Central memory CD8-positive, alpha-beta T cell (primary cell): ENCODE measurements at regions not wholly inside any gene's neighbourhood (a gene's known extent, or its start where the extent isn't known, plus 50 kb on each side); places are given as distances from the start of the nearest gene placed in this dataset.
"Not testable (repeated sequence)": the region's sequence is repeated elsewhere in the genome, so short reads cannot be mapped to it uniquely, and the experiment has no call there.

Experiments
- ATAC-seq: fragments of 150-1000 bp; cut with Tn5 transposase; replicated peaks from 2 replicates; pipeline ENCODE4 v1.10.0; 2022; ENCODE audit warnings: mild to moderate bottlenecking, moderate FRiP score, moderate number of reproducible peaks; ENCODE audit not compliant: poor library complexity, severe bottlenecking; ENCODE audit errors: extremely low read depth
- DNase-seq, 2 donors: peaks; one replicate each; pipeline ENCODE4 v3.0.0; 2021; ENCODE audit warnings: low spot score in 2 of 2
- H3K27ac Mint-ChIP-seq: one replicate; pipeline ENCODE4 v1.8.0; 2022; ENCODE audit warnings: low read depth, mild to moderate bottlenecking, moderate library complexity, mixed read lengths
- H3K27me3 Mint-ChIP-seq: one replicate; pipeline ENCODE4 v1.8.0; 2022; ENCODE audit warnings: mixed read lengths
- H3K36me3 Mint-ChIP-seq: one replicate; pipeline ENCODE4 v1.8.0; 2022; ENCODE audit warnings: mild to moderate bottlenecking, moderate library complexity, mixed read lengths; ENCODE audit not compliant: insufficient read depth
- H3K4me1 Mint-ChIP-seq: one replicate; pipeline ENCODE4 v1.8.0; 2022; ENCODE audit warnings: mixed read lengths
- H3K4me3 Mint-ChIP-seq: one replicate; pipeline ENCODE4 v1.8.0; 2022; ENCODE audit warnings: mild to moderate bottlenecking, moderate library complexity, mixed read lengths
- H3K9me3 Mint-ChIP-seq: one replicate; pipeline ENCODE4 v1.8.0; 2022; ENCODE audit warnings: mixed read lengths

- DNase-seq, H3K9me3 Mint-ChIP-seq, H3K4me3 Mint-ChIP-seq, H3K36me3 Mint-ChIP-seq, H3K4me1 Mint-ChIP-seq, H3K27ac Mint-ChIP-seq, ATAC-seq, H3K27me3 Mint-ChIP-seq: not testable (repeated sequence)
Observed at GRCh38 chr3:18552579-18553105, 127.5 kb upstream of the SATB1 start.

- H3K9me3 Mint-ChIP-seq, result no peaks in the 10 kb centered on the region
- H3K4me1 Mint-ChIP-seq, result peaks cover 4% of the 10 kb centered on the region
- DNase-seq, result no peak
- no peak overlapping the region for H3K4me3 Mint-ChIP-seq
- ATAC-seq, result no peak
- no peaks in the 10 kb centered on the region for H3K27me3 Mint-ChIP-seq
- no peak overlapping the region for H3K27ac Mint-ChIP-seq
- H3K36me3 Mint-ChIP-seq, result no peaks in the 10 kb centered on the region
Observed at GRCh38 chr3:18546632-18547031, 121.5 kb upstream of the SATB1 start.

GRCh38 chr3:18544146-18544545, 119.0 kb upstream of the SATB1 start:
- no peak for DNase-seq
- H3K36me3 Mint-ChIP-seq, result no peaks in the 10 kb centered on the region
- H3K9me3 Mint-ChIP-seq, result no peaks in the 10 kb centered on the region
- ATAC-seq, result no peak
- H3K27ac Mint-ChIP-seq, result no peak overlapping the region
- peaks cover 4% of the 10 kb centered on the region for H3K4me1 Mint-ChIP-seq
- H3K27me3 Mint-ChIP-seq, result no peaks in the 10 kb centered on the region
- H3K4me3 Mint-ChIP-seq, result no peak overlapping the region

DNA sequence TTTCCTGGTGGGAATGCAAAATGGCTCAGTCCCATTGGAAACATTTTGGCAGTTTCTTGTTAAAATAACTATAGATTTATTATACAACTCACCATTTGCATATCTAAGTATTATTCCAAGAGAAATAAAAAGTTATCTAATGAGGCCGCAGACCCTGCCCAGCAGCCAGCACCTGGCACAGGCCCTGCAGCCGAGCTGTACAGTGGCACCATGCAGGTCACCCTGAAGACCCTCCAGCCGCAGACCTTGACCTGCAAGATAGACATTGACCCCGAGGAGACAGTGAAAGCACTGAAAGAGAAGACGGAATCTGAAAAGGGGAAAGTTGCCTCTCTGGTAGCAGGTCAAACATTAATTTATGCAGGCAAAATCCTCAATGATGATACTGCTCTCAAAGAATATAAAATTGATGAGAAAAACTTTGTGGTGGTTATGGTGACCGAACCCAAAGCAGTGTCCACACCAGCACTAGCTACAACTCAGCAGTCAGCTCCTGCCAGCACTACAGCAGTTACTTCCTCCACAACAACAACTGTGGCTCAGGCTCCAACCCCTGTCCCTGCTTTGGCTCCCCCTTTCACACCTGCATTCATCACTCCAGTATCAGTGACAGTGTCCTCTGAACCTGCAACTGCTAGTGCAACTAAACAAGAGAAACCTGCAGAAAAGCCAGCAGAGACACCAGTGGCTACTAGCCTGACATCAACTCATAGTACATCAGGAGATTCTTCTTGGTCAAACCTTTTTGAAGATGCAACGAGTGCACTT, 113.5 kb upstream of the SATB1 start:
- Mint-ChIP-seq H3K27ac (no peak overlapping the region), H3K36me3 (no peaks in the 10 kb centered on the region), H3K27me3 (no peaks in the 10 kb centered on the region), H3K4me3 (no peak overlapping the region), H3K9me3 (no peaks in the 10 kb centered on the region), H3K4me1 (no peaks in the 10 kb centered on the region)
- ATAC-seq (no peak), DNase-seq (no peak)

- peaks cover 4% of the 10 kb centered on the region for H3K4me1 Mint-ChIP-seq
- H3K27ac Mint-ChIP-seq, result no peak overlapping the region
- no peak overlapping the region for H3K4me3 Mint-ChIP-seq
- ATAC-seq (no peak), DNase-seq (no peak)
- no peaks in the 10 kb centered on the region for H3K27me3 Mint-ChIP-seq
- no peaks in the 10 kb centered on the region for H3K36me3 Mint-ChIP-seq
- H3K9me3 Mint-ChIP-seq, result no peaks in the 10 kb centered on the region
Observed at GRCh38 chr3:18533039-18533438, 107.9 kb upstream of the SATB1 start.

GRCh38 chr3:18531662-18532061, 106.5 kb upstream of the SATB1 start:
- no peaks in the 10 kb centered on the region for H3K36me3 Mint-ChIP-seq
- no peak for ATAC-seq

GRCh38 chr3:18529631-18530030, 104.5 kb upstream of the SATB1 start:
- Mint-ChIP-seq H3K27ac (no peak overlapping the region), H3K36me3 (no peaks in the 10 kb centered on the region), H3K9me3 (peaks cover 6% of the 10 kb centered on the region), H3K4me3 (no peak overlapping the region), H3K4me1 (peaks cover 10% of the 10 kb centered on the region), H3K27me3 (no peaks in the 10 kb centered on the region)
- DNase-seq (no peak), ATAC-seq (no peak)

More at GRCh38 chr3:18531662-18532061, 106.5 kb upstream of the SATB1 start:
- no peaks in the 10 kb centered on the region for H3K27me3 Mint-ChIP-seq
- H3K4me1 Mint-ChIP-seq, result peaks cover 10% of the 10 kb centered on the region
- no peak overlapping the region for H3K4me3 Mint-ChIP-seq
- DNase-seq, result no peak
- H3K9me3 Mint-ChIP-seq, result no peaks in the 10 kb centered on the region
- H3K27ac Mint-ChIP-seq, result peak overlapping the region; percentile 20

DNA sequence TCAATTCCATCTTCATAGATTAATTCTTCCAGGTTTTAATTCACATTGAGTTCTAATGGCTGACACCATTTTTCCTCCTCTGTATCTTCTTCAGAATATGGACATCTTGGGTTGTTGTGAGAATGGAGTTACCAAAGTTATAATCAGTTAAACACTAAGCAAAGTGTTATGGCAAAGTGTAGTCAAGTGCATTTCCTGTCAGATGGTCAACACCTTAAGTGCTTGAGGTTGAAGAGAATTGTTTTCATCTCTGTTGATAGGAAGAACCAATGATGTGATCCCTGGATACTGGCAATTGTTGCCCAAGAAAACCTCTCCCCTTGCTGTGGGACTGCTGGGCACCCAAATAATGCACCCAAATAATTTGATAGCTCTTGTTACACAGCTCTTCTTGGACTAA, 102.6 kb upstream of the SATB1 start:
- no peaks in the 10 kb centered on the region for H3K27me3 Mint-ChIP-seq
- H3K36me3 Mint-ChIP-seq, result peaks cover 2% of the 10 kb centered on the region
- peak overlapping the region; percentile 14 for H3K27ac Mint-ChIP-seq
- peaks cover 10% of the 10 kb centered on the region for H3K4me1 Mint-ChIP-seq
- H3K9me3 Mint-ChIP-seq, result peaks cover 10% of the 10 kb centered on the region
- no peak for DNase-seq
- peak; percentile 86 for ATAC-seq
- H3K4me3 Mint-ChIP-seq, result no peak overlapping the region

DNA sequence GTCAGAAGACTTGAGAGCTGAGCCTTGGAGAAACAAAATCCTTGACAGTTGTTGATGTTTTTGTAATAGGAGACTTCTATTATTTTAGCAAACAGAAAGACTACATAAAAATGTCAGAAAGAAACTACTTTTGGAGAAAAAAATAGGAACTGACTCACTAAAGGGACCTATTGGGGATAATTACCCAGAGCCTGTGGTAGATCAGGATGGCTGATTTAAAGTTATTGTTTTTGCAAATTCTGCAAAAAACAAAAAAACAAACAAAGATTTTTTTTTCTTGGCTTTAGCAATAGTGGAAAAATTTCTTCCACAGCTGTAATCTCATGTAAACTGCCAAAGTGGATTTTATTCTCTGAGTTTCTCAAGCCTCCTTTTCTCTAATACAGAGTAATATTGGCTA, 101.5 kb upstream of the SATB1 start:
- H3K36me3 Mint-ChIP-seq, result peaks cover 2% of the 10 kb centered on the region
- peaks cover 10% of the 10 kb centered on the region for H3K9me3 Mint-ChIP-seq
- DNase-seq (no peak), ATAC-seq (no peak)
- no peak overlapping the region for H3K4me3 Mint-ChIP-seq
- H3K27me3 Mint-ChIP-seq, result no peaks in the 10 kb centered on the region
- H3K4me1 Mint-ChIP-seq, result peaks cover 10% of the 10 kb centered on the region
- no peak overlapping the region for H3K27ac Mint-ChIP-seq

- H3K36me3 Mint-ChIP-seq, H3K4me3 Mint-ChIP-seq, DNase-seq, H3K4me1 Mint-ChIP-seq, H3K27me3 Mint-ChIP-seq, H3K27ac Mint-ChIP-seq, H3K9me3 Mint-ChIP-seq, ATAC-seq: not testable (repeated sequence)
Observed at GRCh38 chr3:18516170-18516569, 91.0 kb upstream of the SATB1 start.

- no peak for DNase-seq
- no peak for ATAC-seq
- H3K27me3 Mint-ChIP-seq, result no peaks in the 10 kb centered on the region
- H3K4me1 Mint-ChIP-seq, result no peaks in the 10 kb centered on the region
- no peak overlapping the region for H3K4me3 Mint-ChIP-seq
- H3K36me3 Mint-ChIP-seq, result no peaks in the 10 kb centered on the region
- no peak overlapping the region for H3K27ac Mint-ChIP-seq
- no peaks in the 10 kb centered on the region for H3K9me3 Mint-ChIP-seq
Observed at GRCh38 chr3:18513091-18513490, 88.0 kb upstream of the SATB1 start.

GRCh38 chr3:18512007-18512406, 86.9 kb upstream of the SATB1 start:
- Mint-ChIP-seq H3K9me3 (no peaks in the 10 kb centered on the region), H3K27me3 (no peaks in the 10 kb centered on the region), H3K4me1 (no peaks in the 10 kb centered on the region), H3K27ac (no peak overlapping the region), H3K36me3 (no peaks in the 10 kb centered on the region), H3K4me3 (no peak overlapping the region)
- DNase-seq, result no peak
- no peak for ATAC-seq

- no peak overlapping the region for H3K27ac Mint-ChIP-seq
- no peak for ATAC-seq
Observed at GRCh38 chr3:18510947-18511346, 85.8 kb upstream of the SATB1 start.

More at GRCh38 chr3:18510947-18511346, 85.8 kb upstream of the SATB1 start:
- H3K4me1 Mint-ChIP-seq, result no peaks in the 10 kb centered on the region
- DNase-seq, result no peak
- no peaks in the 10 kb centered on the region for H3K27me3 Mint-ChIP-seq
- H3K9me3 Mint-ChIP-seq, result no peaks in the 10 kb centered on the region
- no peak overlapping the region for H3K4me3 Mint-ChIP-seq
- H3K36me3 Mint-ChIP-seq, result no peaks in the 10 kb centered on the region
